HG03460 (cell line): ENCODE measurements at regions not wholly inside any gene's neighbourhood (a gene's known extent, or its start where the extent isn't known, plus 50 kb on each side); places are given as distances from the start of the nearest gene placed in this dataset.
"Not testable (repeated sequence)": the region's sequence is repeated elsewhere in the genome, so short reads cannot be mapped to it uniquely, and the experiment has no call there.

Experiments
- ATAC-seq: cut with Tn5 transposase; IDR thresholded peaks from one replicate; pipeline ENCODE4 v1.9.1; 2021; ENCODE audit not compliant: unreplicated experiment

GRCh38 chr4:114229706-114230105, 250.3 kb upstream of the ARSJ start:
- ATAC-seq: no peak

DNA sequence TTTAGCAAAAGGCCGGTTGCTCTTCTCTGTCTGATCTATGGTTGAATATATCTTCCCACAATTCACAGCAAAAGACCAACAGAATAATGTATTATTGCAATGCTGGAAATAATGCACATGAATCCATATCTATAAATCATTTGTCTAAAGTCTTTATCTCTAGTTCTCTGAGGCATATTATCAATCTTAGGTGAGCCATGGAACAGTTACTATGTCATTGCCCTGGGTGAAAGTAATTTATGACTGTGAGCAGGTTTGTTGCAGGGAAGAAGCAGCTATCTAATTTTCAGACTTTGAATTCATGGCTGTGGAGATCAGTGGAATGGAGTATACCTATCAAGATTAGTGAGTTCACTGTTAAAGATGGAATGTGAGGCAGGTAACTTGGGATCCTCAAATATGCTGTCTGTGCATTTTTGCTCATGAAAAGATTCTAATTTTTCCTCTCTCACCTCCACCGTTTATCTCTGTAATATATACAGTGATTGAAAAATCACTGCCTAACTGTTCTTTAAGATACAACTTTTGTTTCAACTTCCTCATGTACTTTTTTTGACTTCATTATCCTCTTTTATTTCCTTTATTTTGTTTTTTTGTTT, 256.8 kb upstream of the ARSJ start:
- ATAC-seq: no peak

DNA sequence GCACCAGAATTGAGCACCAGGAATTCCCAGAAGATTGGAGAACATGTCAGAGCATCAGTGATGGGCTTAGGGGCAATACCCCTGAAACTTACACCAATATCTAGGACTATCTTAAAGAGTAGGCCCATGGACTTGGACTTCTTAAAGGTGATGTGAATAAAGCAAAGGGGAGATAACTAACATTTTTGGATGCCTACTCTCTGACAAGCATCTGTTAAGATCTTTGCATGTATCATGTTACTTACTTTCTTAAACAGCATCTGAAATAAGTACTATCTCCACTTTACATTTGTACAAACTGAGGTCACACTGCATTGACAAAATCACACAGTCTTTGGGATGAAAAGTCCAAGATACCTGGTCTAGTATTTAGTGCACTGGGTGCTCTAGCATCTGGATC, 258.6 kb upstream of the ARSJ start:
- no peak for ATAC-seq

- ATAC-seq: no peak
Observed at GRCh38 chr4:114249561-114249960, 270.1 kb upstream of the ARSJ start.

GRCh38 chr4:114249976-114250375, 270.5 kb upstream of the ARSJ start:
- ATAC-seq: no peak

DNA sequence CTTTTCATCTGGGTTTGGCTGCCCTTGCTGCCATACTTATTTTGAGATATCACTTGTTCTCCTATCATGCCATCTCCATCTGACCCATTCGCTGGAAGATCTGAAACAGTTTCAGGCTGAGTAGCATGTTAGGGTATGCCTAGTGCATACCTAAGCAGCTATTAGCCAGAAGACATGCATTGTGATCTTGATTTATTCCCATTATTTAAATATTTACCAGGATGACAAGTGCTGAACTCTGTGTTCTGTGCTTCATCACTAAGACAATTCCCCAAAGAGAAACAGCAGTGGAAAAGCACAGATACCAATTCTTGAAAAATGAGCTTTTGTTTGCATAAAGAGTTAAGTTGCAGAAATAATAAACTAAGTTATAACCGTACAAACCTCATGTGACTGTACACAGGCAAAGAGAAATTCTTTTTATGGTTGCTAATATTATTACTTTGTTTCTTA, 271.0 kb upstream of the ARSJ start:
- no peak for ATAC-seq

DNA sequence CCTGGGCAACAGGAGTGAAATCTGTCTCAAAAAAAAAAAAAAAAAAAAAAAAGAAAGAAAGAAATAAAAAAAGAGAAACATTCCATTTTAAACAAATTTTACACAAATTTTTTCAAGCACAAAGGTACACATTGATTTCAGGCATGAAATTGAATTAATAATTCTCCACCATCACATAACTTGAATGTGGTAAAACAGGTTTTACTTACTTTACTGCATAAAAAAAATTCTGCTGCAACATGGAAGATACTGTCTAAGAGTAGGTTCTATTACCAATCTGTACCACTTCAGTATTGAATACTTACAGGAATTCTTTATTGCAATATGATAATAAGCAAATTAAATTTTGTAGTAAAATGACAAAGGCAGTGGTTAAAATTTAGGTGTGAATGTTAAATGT, 271.6 kb upstream of the ARSJ start:
- ATAC-seq: no peak

DNA sequence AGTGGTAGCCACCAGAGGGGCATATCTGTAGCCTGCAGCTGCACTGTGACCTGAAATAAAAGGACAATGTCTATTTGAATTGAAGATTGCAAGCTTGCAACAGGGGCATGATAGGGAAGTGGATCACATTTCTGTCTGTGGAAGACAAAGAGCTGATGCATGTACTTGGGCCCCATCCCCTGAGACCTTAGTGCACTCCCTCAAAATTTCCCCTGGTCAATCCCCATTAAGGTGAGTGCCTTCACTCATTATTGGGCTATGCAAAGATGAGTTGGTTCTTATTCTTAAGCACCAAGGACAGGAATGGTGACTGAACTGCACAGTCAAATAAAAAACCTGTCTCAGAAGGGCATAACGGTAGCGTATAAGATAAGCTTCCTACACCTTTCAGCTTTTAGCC, 273.1 kb upstream of the ARSJ start:
- no peak for ATAC-seq

DNA sequence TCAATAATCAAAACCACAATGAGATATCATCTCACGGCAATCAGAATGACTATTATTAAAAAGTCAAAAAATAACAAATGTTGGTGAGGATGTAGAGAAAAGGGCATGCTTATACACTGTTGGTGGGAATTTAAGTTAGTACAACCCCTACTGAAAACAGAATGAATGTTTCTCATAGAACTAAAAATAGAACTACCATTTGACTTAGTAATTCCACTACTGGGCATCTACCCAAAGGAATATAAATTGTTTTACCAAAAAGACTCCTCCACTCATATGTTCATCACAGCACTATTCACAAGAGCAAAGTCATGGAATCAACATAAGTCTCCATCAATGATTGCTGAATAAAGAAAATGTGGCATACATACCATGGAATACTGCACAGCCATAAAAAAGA, 278.1 kb upstream of the ARSJ start:
- ATAC-seq: no peak

DNA sequence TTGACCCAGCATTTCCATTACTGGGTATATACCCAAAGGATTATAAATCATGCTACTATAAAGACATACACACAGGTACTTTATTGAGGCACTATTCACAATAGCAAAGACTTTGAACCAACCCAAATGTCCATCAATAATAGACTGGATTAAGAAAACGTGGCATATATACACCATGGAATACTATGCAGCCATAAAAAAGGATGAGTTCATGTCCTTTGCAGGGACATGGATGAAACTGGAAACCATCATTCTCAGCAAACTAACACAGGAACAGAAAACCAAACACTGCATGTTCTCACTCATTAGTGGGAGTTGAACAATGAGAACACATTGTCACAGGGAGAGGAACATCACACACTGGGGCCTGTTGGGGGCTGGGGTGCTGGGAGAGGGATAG, 283.0 kb upstream of the ARSJ start:
- ATAC-seq: not testable (repeated sequence)

- no peak for ATAC-seq
Observed at GRCh38 chr4:114263233-114263632, 283.8 kb upstream of the ARSJ start.

GRCh38 chr4:114264452-114264851, 285.0 kb upstream of the ARSJ start:
- no peak for ATAC-seq

GRCh38 chr4:114264877-114265291, 285.4 kb upstream of the ARSJ start:
- ATAC-seq: no peak

- ATAC-seq: no peak
Observed at GRCh38 chr4:114265342-114265741, 285.9 kb upstream of the ARSJ start.

GRCh38 chr4:114267976-114268375, 288.5 kb upstream of the ARSJ start:
- ATAC-seq: no peak

- no peak for ATAC-seq
Observed at GRCh38 chr4:114271031-114271430, 291.6 kb upstream of the ARSJ start.

DNA sequence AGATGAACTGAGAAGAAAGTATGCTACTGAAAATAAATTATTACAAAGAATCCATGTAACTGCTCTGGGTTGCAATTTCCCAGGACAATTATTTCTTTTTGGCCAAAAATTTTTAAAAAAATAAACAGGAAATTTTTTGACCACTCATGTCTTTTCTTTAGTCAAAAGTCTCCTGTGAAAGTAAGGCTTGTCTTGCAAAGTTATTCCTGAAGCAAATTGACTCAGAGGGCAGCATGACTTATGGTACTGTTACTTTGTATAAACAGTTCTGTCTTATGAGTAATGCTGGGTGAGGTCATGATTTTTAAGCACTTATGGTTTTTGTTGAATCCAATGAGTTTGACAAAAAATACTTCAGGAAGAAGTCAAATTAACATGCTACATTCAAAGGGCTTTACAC, 292.8 kb upstream of the ARSJ start:
- no peak for ATAC-seq

DNA sequence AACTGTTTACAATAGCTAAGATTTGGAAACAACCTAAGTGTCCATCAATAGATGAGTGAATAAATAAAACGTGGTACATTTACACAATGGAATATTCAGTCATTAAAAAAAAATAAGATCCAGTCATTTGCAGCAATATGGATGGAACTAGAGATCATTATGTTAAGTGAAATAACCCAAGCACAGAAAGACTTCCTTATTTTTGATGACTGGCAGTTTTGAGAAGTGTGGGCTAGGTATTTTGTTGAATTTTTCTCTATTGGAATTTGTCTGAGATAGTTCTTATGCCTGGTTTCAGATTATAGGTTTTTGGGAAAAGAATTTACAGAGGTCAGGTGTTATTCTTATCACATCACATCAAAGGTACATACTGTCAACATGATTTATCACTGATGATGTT, 293.8 kb upstream of the ARSJ start:
- no peak for ATAC-seq

DNA sequence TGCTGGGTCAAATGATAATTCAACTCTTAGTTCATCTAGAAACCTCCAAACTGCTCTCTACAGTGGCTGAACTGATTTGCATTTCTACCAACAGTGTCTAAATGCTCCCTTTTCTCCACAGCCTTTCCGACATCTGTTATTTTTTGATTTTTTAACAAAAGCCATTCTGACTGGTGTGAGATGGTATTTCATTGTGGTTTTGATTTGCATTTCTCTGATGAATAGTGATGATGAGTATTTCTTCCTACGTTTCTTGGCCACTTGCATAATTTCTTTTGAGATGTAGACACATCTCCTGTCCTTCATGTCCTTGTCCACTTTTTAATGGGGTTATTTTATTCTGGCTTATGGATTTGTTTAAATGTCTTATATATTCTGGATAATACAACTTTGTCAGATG, 298.2 kb upstream of the ARSJ start:
- no peak for ATAC-seq

- ATAC-seq: no peak
Observed at GRCh38 chr4:114279066-114279465, 299.6 kb upstream of the ARSJ start.

GRCh38 chr4:114279711-114280110, 300.3 kb upstream of the ARSJ start:
- ATAC-seq: no peak

GRCh38 chr4:114280645-114281044, 301.2 kb upstream of the ARSJ start:
- ATAC-seq: no peak

GRCh38 chr4:114281164-114281960, 301.9 kb upstream of the ARSJ start:
- no peak for ATAC-seq
